ENCODE measurements at regions not wholly inside any gene's neighbourhood (a gene's known extent, or its start where the extent isn't known, plus 50 kb on each side); places are given as distances from the start of the nearest gene placed in this dataset.
A peak's percentile ranks its signal among the peaks of the same experiment; 100 is the strongest.
"Not testable (repeated sequence)": the region's sequence is repeated elsewhere in the genome, so short reads cannot be mapped to it uniquely, and the experiment has no call there.

GRCh38 chr22:22697377-22698117, 53.1 kb downstream of the GGTLC2 start:
- intact Hi-C loops (cut with micrococcal nuclease), result no loop called here
- DNase-seq, result no peak
- ATAC-seq, result no peak

GRCh38 chr22:22698263-22698750, 53.9 kb downstream of the GGTLC2 start:
- DNase-seq (no peak), ATAC-seq (no peak)
- intact Hi-C loops (cut with micrococcal nuclease), result no loop called here

GRCh38 chr22:22700631-22701030, 56.2 kb downstream of the GGTLC2 start:
- ATAC-seq (no peak), DNase-seq (no peak)
- intact Hi-C loops (cut with micrococcal nuclease), result no loop called here

GRCh38 chr22:22701557-22701956, 57.1 kb downstream of the GGTLC2 start:
- intact Hi-C loops (cut with micrococcal nuclease); ATAC-seq; DNase-seq: not testable (repeated sequence)

GRCh38 chr22:22702237-22703202, 58.1 kb downstream of the GGTLC2 start:
- ATAC-seq (no peak), DNase-seq (no peak)
- intact Hi-C loops (cut with micrococcal nuclease), result no loop called here

GRCh38 chr22:22703203-22703570, 58.8 kb downstream of the GGTLC2 start:
- DNase-seq (no peak), ATAC-seq (no peak)
- intact Hi-C loops (cut with micrococcal nuclease), result no loop called here

- ATAC-seq, result no peak
- DNase-seq, result no peak
- intact Hi-C loops (cut with micrococcal nuclease), result no loop called here
These were observed 59.3 kb downstream of the GGTLC2 start for GRCh38 chr22:22703715-22704114.

GRCh38 chr22:22704156-22704946, 59.9 kb downstream of the GGTLC2 start:
- ATAC-seq, result no peak
- intact Hi-C loops (cut with micrococcal nuclease), result no loop called here
- no peak for DNase-seq

- ATAC-seq, result no peak
- DNase-seq, result no peak
- intact Hi-C loops (cut with micrococcal nuclease), result loop anchor here (5.0 kb wide), 1 partner anchor 62 kb away; no protein-coding TSS in a partner anchor
These were observed 61.1 kb downstream of the GGTLC2 start for GRCh38 chr22:22705328-22706100.

GRCh38 chr22:22706253-22706915, 62.0 kb downstream of the GGTLC2 start:
- DNase-seq (no peak), ATAC-seq (no peak)
- intact Hi-C loops (cut with micrococcal nuclease), result loop anchor here (5.0 kb wide), 1 partner anchor 61 kb away; no protein-coding TSS in a partner anchor

- no peak for DNase-seq
- intact Hi-C loops (cut with micrococcal nuclease), result loop anchor here (5.0 kb wide), 1 partner anchor 57 kb away; no protein-coding TSS in a partner anchor
- ATAC-seq, result no peak
These were observed 65.5 kb downstream of the GGTLC2 start for GRCh38 chr22:22709719-22710445.

- ATAC-seq (peak; percentile 57), DNase-seq (peak; percentile 77)
- intact Hi-C loops (cut with micrococcal nuclease), result no loop called here
These were observed 66.5 kb downstream of the GGTLC2 start for GRCh38 chr22:22710719-22711531.

- no peak for ATAC-seq
- intact Hi-C loops (cut with micrococcal nuclease), result no loop called here
- no peak for DNase-seq
These were observed 67.1 kb downstream of the GGTLC2 start for GRCh38 chr22:22711532-22711913.

- ATAC-seq (no peak), DNase-seq (no peak)
- intact Hi-C loops (cut with micrococcal nuclease), result no loop called here
These were observed 67.8 kb downstream of the GGTLC2 start for GRCh38 chr22:22712092-22712658.

- DNase-seq (no peak), ATAC-seq (no peak)
- intact Hi-C loops (cut with micrococcal nuclease), result no loop called here
These were observed 68.4 kb downstream of the GGTLC2 start for GRCh38 chr22:22712666-22713365.

- ATAC-seq, result no peak
- intact Hi-C loops (cut with micrococcal nuclease), result no loop called here
- no peak for DNase-seq
These were observed 69.0 kb downstream of the GGTLC2 start for GRCh38 chr22:22713416-22713815.
